ENCODE measurements at regions not wholly inside any gene's neighbourhood (a gene's known extent, or its start where the extent isn't known, plus 50 kb on each side); places are given as distances from the start of the nearest gene placed in this dataset.

- intact Hi-C loops (cut with DNase I): no loop called here
- 96% methylated on average over 9 of the region's 9 CpGs for WGBS
Observed at GRCh38 chr7:68266004-68266579, 1269.5 kb downstream of the TYW1 start.

DNA sequence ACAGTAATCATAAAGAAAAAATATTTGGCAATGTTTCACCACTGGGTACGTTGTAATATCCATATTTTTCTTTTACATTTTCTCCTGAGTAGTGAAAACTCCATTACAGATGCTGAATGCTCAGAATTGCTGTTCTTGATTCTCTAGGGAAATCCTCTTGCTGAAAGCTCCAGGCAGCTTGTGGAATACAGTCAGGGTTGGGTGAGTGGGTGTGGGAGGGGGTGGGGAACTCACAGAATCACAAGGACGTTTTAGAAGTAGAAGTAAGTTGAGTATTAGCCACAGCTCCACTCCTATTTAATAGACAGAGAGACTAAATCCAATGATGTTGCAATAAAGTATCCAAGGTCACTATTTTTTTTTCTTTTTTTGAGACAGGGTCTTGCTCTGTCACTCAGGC lies 1270.9 kb downstream of the TYW1 start:
- Histone ChIP-seq H3K4me1 (replicated peaks) (no peaks in the 10 kb centered on the region), H3K36me3 (no peaks in the 10 kb centered on the region), H3K27ac (no peak overlapping the region), H3K27me3 (replicated peaks; ENCODE audit: insufficient read depth) (no peaks in the 10 kb centered on the region), H3K4me3 (no peak overlapping the region), H3K9me3 (no peaks in the 10 kb centered on the region)
- DNase-seq (ENCODE audit: low spot score): no peak
- 74% methylated on average over 2 of the region's 2 CpGs for WGBS
- intact Hi-C loops (cut with DNase I): no loop called here
- no peak for TF ChIP-seq POLR2AphosphoS5 (IDR thresholded peaks at IDR 0.05)
- TF ChIP-seq, protein P1, sequence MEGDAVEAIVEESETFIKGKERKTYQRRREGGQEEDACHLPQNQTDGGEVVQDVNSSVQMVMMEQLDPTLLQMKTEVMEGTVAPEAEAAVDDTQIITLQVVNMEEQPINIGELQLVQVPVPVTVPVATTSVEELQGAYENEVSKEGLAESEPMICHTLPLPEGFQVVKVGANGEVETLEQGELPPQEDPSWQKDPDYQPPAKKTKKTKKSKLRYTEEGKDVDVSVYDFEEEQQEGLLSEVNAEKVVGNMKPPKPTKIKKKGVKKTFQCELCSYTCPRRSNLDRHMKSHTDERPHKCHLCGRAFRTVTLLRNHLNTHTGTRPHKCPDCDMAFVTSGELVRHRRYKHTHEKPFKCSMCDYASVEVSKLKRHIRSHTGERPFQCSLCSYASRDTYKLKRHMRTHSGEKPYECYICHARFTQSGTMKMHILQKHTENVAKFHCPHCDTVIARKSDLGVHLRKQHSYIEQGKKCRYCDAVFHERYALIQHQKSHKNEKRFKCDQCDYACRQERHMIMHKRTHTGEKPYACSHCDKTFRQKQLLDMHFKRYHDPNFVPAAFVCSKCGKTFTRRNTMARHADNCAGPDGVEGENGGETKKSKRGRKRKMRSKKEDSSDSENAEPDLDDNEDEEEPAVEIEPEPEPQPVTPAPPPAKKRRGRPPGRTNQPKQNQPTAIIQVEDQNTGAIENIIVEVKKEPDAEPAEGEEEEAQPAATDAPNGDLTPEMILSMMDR (IDR thresholded peaks at IDR 0.05): no peak
- TF ChIP-seq POLR2A (IDR thresholded peaks at IDR 0.05): no peak

More at GRCh38 chr7:68266004-68266579, 1269.5 kb downstream of the TYW1 start:
- no peak overlapping the region for H3K4me3 ChIP-seq
- H3K4me1 ChIP-seq (replicated peaks): no peaks in the 10 kb centered on the region
- no peaks in the 10 kb centered on the region for H3K9me3 ChIP-seq
- H3K36me3 ChIP-seq: no peaks in the 10 kb centered on the region
- H3K27ac ChIP-seq: no peak overlapping the region
- TF ChIP-seq POLR2A (IDR thresholded peaks at IDR 0.05): no peak
- TF ChIP-seq, protein P1 (IDR thresholded peaks at IDR 0.05): no peak
- no peak for TF ChIP-seq POLR2AphosphoS5 (IDR thresholded peaks at IDR 0.05)
- no peaks in the 10 kb centered on the region for H3K27me3 ChIP-seq (replicated peaks; ENCODE audit: insufficient read depth)
- no peak for DNase-seq (ENCODE audit: low spot score)

GRCh38 chr7:68269405-68269804 lies 1272.8 kb downstream of the TYW1 start:
- TF ChIP-seq POLR2A (IDR thresholded peaks at IDR 0.05) (no peak), POLR2AphosphoS5 (IDR thresholded peaks at IDR 0.05) (no peak)
- TF ChIP-seq, protein P1 (IDR thresholded peaks at IDR 0.05): no peak
- intact Hi-C loops (cut with DNase I): no loop called here
- no peak overlapping the region for H3K4me3 ChIP-seq
- H3K4me1 ChIP-seq (replicated peaks): no peaks in the 10 kb centered on the region
- no peaks in the 10 kb centered on the region for H3K36me3 ChIP-seq
- H3K27me3 ChIP-seq (replicated peaks; ENCODE audit: insufficient read depth): no peaks in the 10 kb centered on the region
- no peak overlapping the region for H3K27ac ChIP-seq
- no peak for DNase-seq (ENCODE audit: low spot score)
- WGBS: 22% methylated on average over 1 of the region's 1 CpG
- no peaks in the 10 kb centered on the region for H3K9me3 ChIP-seq

GRCh38 chr7:68272507-68272906 lies 1275.9 kb downstream of the TYW1 start:
- H3K4me1 ChIP-seq (replicated peaks): no peaks in the 10 kb centered on the region
- H3K27me3 ChIP-seq (replicated peaks; ENCODE audit: insufficient read depth): no peaks in the 10 kb centered on the region
- WGBS: 85% methylated on average over 1 of the region's 1 CpG
- TF ChIP-seq POLR2AphosphoS5 (IDR thresholded peaks at IDR 0.05) (no peak), POLR2A (IDR thresholded peaks at IDR 0.05) (no peak)
- TF ChIP-seq, protein P1 (IDR thresholded peaks at IDR 0.05): no peak
- no peaks in the 10 kb centered on the region for H3K9me3 ChIP-seq
- no peak for DNase-seq (ENCODE audit: low spot score)
- no peak overlapping the region for H3K4me3 ChIP-seq
- intact Hi-C loops (cut with DNase I): no loop called here
- H3K36me3 ChIP-seq: no peaks in the 10 kb centered on the region
- H3K27ac ChIP-seq: no peak overlapping the region

DNA sequence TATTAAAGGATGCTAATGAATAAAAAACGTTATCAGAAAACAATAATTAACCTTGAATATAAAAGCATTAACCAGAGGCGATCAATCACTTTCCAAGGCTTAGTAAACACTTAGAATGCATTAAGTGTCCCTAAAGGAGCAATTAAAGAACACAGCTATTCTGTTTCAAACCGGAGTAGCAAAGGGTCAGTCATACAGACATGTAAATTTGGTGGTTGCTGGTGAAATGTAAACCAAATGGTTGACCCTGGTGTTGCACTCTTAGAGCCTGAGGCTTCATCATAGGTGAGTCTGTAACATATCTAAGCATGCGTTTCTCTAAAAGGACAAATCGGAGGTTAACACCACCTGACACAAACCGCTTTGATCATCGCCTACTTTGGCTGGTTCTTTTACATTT lies 1280.1 kb downstream of the TYW1 start:
- Histone ChIP-seq H3K36me3 (no peaks in the 10 kb centered on the region), H3K4me1 (replicated peaks) (no peaks in the 10 kb centered on the region), H3K4me3 (no peak overlapping the region), H3K27me3 (replicated peaks; ENCODE audit: insufficient read depth) (no peaks in the 10 kb centered on the region), H3K9me3 (no peaks in the 10 kb centered on the region), H3K27ac (no peak overlapping the region)
- intact Hi-C loops (cut with DNase I): no loop called here
- 81% methylated on average over 7 of the region's 7 CpGs for WGBS
- TF ChIP-seq, protein P1 (IDR thresholded peaks at IDR 0.05): no peak
- no peak for TF ChIP-seq POLR2A (IDR thresholded peaks at IDR 0.05)
- no peak for DNase-seq (ENCODE audit: low spot score)
